Uterus (tissue), 2 donors: ENCODE measurements at regions not wholly inside any gene's neighbourhood (a gene's known extent, or its start where the extent isn't known, plus 50 kb on each side); places are given as distances from the start of the nearest gene placed in this dataset.

Source experiments
- POLR2A ChIP-seq, 2 donors: fragments of 450-650 bp; IDR thresholded peaks; one replicate each; pipeline ENCODE4 v1.6.1; 2016; ENCODE audit warnings: antibody characterized with exemption in 2 of 2, mild to moderate bottlenecking in 1 of 2, moderate library complexity in 1 of 2
- TF ChIP-seq, protein P1 (sequence below), 4 experiments: fragments of 200-600 bp in 2 of 4; fragments of 450-650 bp in 2 of 4; sonication (generic) in 2 of 4; IDR thresholded peaks; one replicate each; pipeline ENCODE4 v1.5.1; 2016 to 2019; ENCODE audit warnings: antibody characterized with exemption in 4 of 4, mild to moderate bottlenecking in 2 of 4, moderate library complexity in 1 of 4

DNA sequence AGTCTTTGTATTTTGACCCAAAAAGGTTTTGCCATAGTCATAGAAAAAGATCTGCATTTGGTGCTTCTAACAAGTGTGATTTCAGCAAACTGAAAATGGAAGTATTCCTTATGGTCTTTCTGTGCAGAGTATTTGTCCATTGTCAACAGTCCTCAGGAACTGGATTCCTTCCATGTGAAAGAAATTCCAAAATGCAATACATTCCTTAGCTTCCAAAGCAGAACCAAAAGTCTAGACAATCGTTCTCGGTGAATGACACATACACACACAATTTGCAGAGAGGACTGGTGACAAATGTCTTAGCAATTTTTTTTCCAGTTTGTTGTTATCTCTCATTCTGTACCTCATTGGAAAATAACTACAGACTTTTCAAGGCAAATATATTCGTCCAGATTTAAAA, 562.2 kb upstream of the SLIT2 start:
- TF ChIP-seq, protein P1, sequence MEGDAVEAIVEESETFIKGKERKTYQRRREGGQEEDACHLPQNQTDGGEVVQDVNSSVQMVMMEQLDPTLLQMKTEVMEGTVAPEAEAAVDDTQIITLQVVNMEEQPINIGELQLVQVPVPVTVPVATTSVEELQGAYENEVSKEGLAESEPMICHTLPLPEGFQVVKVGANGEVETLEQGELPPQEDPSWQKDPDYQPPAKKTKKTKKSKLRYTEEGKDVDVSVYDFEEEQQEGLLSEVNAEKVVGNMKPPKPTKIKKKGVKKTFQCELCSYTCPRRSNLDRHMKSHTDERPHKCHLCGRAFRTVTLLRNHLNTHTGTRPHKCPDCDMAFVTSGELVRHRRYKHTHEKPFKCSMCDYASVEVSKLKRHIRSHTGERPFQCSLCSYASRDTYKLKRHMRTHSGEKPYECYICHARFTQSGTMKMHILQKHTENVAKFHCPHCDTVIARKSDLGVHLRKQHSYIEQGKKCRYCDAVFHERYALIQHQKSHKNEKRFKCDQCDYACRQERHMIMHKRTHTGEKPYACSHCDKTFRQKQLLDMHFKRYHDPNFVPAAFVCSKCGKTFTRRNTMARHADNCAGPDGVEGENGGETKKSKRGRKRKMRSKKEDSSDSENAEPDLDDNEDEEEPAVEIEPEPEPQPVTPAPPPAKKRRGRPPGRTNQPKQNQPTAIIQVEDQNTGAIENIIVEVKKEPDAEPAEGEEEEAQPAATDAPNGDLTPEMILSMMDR (IDR thresholded peaks at IDR 0.05): no peak
- TF ChIP-seq POLR2A (IDR thresholded peaks at IDR 0.05): no peak
